GM21825 (cell line): ENCODE measurements at regions not wholly inside any gene's neighbourhood (a gene's known extent, or its start where the extent isn't known, plus 50 kb on each side); places are given as distances from the start of the nearest gene placed in this dataset.

Source experiments
- ATAC-seq: cut with Tn5 transposase; IDR thresholded peaks from one replicate; pipeline ENCODE4 v1.9.1; 2021; ENCODE audit warnings: mild to moderate bottlenecking, moderate library complexity; ENCODE audit not compliant: unreplicated experiment

- ATAC-seq, result no peak
Observed at GRCh38 chr4:178244785-178245184, 802.5 kb upstream of the AGA start.

- no peak for ATAC-seq
Observed at GRCh38 chr4:178255172-178255571, 812.9 kb upstream of the AGA start.

- ATAC-seq, result no peak
Observed at GRCh38 chr4:178258603-178259002, 816.4 kb upstream of the AGA start.

GRCh38 chr4:178259566-178259965 is 817.3 kb upstream of the AGA start:
- ATAC-seq, result no peak

GRCh38 chr4:178264001-178264400 is 821.8 kb upstream of the AGA start:
- no peak for ATAC-seq

- no peak for ATAC-seq
Observed at GRCh38 chr4:178271386-178271785, 829.1 kb upstream of the AGA start.

- no peak for ATAC-seq
Observed at GRCh38 chr4:178273168-178273567, 830.9 kb upstream of the AGA start.

- no peak for ATAC-seq
Observed at GRCh38 chr4:178275671-178276360, 833.6 kb upstream of the AGA start.

- no peak for ATAC-seq
Observed at GRCh38 chr4:178280362-178280761, 838.1 kb upstream of the AGA start.

GRCh38 chr4:178288462-178288861 is 846.2 kb upstream of the AGA start:
- no peak for ATAC-seq

GRCh38 chr4:178293601-178294000 is 851.4 kb upstream of the AGA start:
- no peak for ATAC-seq

GRCh38 chr4:178296669-178297068 is 854.4 kb upstream of the AGA start:
- ATAC-seq, result no peak

GRCh38 chr4:178306565-178306964 is 864.3 kb upstream of the AGA start:
- ATAC-seq, result no peak

GRCh38 chr4:178309890-178310289 is 867.7 kb upstream of the AGA start:
- no peak for ATAC-seq

- no peak for ATAC-seq
Observed at GRCh38 chr4:178311997-178312396, 869.8 kb upstream of the AGA start.

GRCh38 chr4:178314287-178314686 is 872.0 kb upstream of the AGA start:
- no peak for ATAC-seq

- no peak for ATAC-seq
Observed at GRCh38 chr4:178316211-178316610, 874.0 kb upstream of the AGA start.

GRCh38 chr4:178320003-178320402 is 877.8 kb upstream of the AGA start:
- no peak for ATAC-seq

- ATAC-seq, result no peak
Observed at GRCh38 chr4:178322524-178323183, 880.4 kb upstream of the AGA start.

GRCh38 chr4:178329226-178329872 is 887.1 kb upstream of the AGA start:
- ATAC-seq, result no peak

- no peak for ATAC-seq
Observed at GRCh38 chr4:178333355-178333754, 891.1 kb upstream of the AGA start.

GRCh38 chr4:178339769-178340168 is 897.5 kb upstream of the AGA start:
- no peak for ATAC-seq
